SW480 (cell line): ENCODE measurements at regions not wholly inside any gene's neighbourhood (a gene's known extent, or its start where the extent isn't known, plus 50 kb on each side); places are given as distances from the start of the nearest gene placed in this dataset.
A peak's percentile ranks its signal among the peaks of the same experiment; 100 is the strongest.
"Not testable (repeated sequence)": the region's sequence is repeated elsewhere in the genome, so short reads cannot be mapped to it uniquely, and the experiment has no call there.

Experiments
- DNase-seq: peaks from one replicate; pipeline ENCODE4 v3.0.0-alpha.2; 2016; ENCODE audit warnings: low spot score

GRCh38 chr4:42205541-42205940, 53.1 kb upstream of the BEND4 start:
- no peak for DNase-seq

GRCh38 chr4:42216664-42217063, 64.2 kb upstream of the BEND4 start:
- DNase-seq = no peak

- DNase-seq = no peak
Measured at GRCh38 chr4:42225286-42225685, 72.8 kb upstream of the BEND4 start.

GRCh38 chr4:42234817-42235216, 82.4 kb upstream of the BEND4 start:
- DNase-seq = no peak

GRCh38 chr4:42235304-42236021, 83.0 kb upstream of the BEND4 start:
- DNase-seq = no peak

- DNase-seq = no peak
Measured at GRCh38 chr4:42237010-42237409, 84.6 kb upstream of the BEND4 start.

GRCh38 chr4:42237451-42237850, 85.0 kb upstream of the BEND4 start:
- DNase-seq = no peak

- DNase-seq = no peak
Measured at GRCh38 chr4:42248972-42249371, 96.5 kb upstream of the BEND4 start.

GRCh38 chr4:42252315-42252714, 99.9 kb upstream of the BEND4 start:
- no peak for DNase-seq

- DNase-seq = not testable (repeated sequence)
Measured at GRCh38 chr4:42257645-42258044, 105.2 kb upstream of the BEND4 start.

- no peak for DNase-seq
Measured at GRCh38 chr4:42262701-42263490, 110.4 kb upstream of the BEND4 start.

GRCh38 chr4:42265782-42266602, 113.5 kb upstream of the BEND4 start:
- DNase-seq = no peak

- no peak for DNase-seq
Measured at GRCh38 chr4:42267724-42268123, 115.3 kb upstream of the BEND4 start.

GRCh38 chr4:42268824-42269223, 116.4 kb upstream of the BEND4 start:
- DNase-seq = no peak

- no peak for DNase-seq
Measured at GRCh38 chr4:42271096-42271495, 118.6 kb upstream of the BEND4 start.

GRCh38 chr4:42277291-42277690, 120.0 kb upstream of the SHISA3 start:
- no peak for DNase-seq

- no peak for DNase-seq
Measured at GRCh38 chr4:42278709-42279324, 118.5 kb upstream of the SHISA3 start.

GRCh38 chr4:42280327-42281095, 116.8 kb upstream of the SHISA3 start:
- no peak for DNase-seq

GRCh38 chr4:42281324-42282020, 115.8 kb upstream of the SHISA3 start:
- DNase-seq = no peak

- peak; percentile 61 for DNase-seq
Measured at GRCh38 chr4:42282081-42282901, 115.0 kb upstream of the SHISA3 start.
